GM18909 (cell line): ENCODE measurements at regions not wholly inside any gene's neighbourhood (a gene's known extent, or its start where the extent isn't known, plus 50 kb on each side); places are given as distances from the start of the nearest gene placed in this dataset.
A peak's percentile ranks its signal among the peaks of the same experiment; 100 is the strongest.

ENCODE experiments used
- ATAC-seq: cut with Tn5 transposase; IDR thresholded peaks from one replicate; pipeline ENCODE4 v1.9.1; 2021; ENCODE audit warnings: mild to moderate bottlenecking; ENCODE audit not compliant: unreplicated experiment, poor library complexity

DNA sequence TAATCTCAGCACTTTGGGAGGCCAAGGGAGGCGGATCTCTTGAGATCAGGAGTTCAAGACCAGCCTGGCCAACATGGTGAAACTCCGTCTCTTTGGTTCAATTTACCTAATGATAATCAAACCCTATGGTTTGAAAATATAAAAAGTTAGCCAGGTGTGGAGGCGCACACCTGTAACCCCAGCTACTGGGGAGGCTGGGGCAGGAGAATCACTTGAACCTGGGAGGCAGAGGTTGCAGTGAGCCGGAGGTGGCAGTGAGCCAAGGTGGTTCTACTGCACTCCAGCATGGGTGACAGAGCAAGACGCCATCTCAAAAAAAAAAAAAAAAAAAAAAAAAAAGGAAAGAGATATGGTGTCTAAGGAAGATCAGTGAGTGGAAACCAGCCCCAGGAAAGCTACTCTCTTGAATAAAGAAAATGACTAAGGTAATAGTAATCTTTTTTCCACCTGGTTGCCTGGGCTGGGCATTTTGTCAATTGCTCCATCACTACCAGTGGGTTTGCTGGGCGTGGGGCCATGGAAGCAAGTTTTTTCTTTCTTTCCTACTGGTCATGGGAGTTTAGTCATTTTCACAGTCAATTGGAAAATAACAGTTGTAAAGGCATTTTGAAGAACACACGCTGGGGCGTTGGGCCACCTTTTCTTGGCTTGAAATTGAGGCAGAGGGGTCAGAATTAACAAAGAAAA, 387.6 kb upstream of the RGMA start:
- no peak for ATAC-seq

DNA sequence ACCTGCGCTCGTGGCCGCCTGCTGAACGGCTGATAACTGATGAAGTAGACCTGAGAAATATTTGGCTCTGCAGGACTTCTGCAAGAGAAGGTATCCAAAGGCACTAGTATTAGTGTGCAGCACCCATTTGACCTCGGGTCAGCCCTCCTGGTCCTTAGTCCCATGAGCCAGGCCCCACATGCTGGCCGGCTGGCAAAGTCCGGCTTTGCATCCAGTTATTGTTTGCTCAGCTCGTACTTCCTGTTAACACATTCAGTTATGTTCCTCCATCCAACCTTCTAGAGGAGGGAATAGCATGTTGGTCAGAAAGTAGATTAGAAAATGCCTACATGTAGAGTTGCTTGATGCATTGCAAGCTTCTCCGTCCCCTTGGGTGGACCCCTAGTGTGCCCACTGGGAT, 385.7 kb upstream of the RGMA start:
- ATAC-seq: no peak

DNA sequence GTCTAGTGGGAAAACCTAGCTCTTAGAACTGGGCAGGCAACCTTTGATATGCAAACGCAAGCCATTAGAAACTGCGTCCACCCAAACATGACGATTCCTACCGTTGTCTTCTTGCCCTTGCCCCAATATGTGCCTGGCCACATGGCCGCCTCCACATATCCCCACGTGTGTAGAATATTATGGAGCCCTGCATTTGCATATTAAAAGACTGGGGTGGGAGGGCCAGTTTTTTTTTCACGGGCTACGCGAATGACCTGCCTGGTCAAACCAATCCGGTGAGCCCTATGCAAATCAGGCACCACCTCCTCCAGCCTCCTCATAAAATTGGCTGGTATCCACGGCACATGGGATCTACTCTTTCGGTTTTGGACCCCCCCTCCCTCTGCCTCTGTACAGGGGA, 381.0 kb upstream of the RGMA start:
- ATAC-seq: no peak

DNA sequence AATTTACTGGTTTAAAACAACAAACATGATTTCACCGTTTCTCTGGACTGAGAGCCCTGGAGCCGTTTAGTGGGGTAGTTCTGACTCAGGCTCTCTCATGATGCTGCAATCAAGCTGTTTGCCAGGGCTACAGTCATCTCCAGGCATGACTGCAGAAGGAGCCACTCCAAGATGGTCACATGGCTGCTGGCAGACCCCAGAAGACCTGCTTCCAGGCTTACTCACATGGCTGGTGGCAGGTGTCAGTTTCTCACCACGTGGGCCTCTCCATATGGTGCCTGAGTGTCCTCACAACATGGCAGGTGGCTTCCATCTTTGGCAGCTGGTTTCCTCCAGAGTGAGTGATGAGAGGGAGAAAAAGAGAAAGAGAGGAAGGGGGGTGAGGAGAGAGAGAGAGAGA, 378.3 kb upstream of the RGMA start:
- ATAC-seq: no peak

DNA sequence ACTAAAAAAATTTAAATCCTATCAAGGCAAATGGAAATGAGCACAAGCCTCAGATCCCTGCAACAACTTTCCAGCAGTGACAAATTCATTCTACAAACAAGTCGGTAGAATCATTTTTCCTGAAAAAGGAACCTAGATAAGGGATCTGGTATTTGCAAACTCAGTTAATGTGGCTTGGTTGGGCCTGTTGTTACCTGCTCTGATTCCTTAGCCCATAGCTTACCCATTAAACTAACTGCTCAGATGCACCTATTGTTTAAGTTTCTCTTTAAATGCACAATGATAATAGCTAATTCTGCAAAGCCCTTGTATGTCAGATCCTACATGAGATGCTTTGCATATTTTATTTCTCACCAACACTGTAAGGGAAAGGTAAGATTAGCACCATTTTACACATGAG, 377.4 kb upstream of the RGMA start:
- ATAC-seq: no peak

- ATAC-seq: no peak
These were observed 373.7 kb upstream of the RGMA start for GRCh38 chr15:93462690-93463089.

DNA sequence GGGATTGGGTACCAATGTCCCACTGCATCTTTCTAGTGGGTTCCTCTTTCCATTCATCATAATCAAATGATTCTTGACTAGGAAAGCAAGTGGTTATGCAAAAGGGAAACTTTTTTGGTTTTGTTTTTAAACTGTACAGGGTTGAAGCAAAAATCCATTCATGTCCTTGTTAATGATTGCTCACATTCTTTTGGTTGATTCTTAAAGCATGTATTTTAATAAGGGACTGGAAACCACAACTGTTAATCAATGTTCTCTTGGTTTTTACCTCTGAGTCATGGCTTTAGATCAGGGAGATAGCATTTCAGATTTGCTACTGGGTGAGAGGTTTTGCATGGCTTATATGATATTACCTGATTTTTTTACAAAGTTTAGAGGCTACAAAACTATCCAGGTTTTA, 371.7 kb upstream of the RGMA start:
- peak; percentile 86 for ATAC-seq

DNA sequence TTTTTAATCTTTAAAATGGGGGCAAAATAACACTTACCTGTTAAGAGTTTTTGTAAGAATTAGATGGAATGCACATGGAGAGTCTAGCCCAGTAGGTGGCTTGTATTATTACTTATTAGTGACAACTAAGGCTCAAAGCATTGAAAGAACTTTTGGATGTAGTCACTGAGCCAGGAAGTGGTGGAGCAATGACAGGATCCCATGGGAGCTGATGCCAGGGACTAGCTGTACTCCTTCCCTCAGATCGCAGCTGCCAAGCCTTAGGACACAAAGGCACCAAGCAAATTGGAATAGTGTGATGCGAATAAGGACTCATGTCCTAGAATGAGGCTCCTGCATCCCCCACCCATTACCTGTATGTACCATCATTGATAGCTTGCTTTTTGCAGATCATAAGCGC, 370.4 kb upstream of the RGMA start:
- ATAC-seq: no peak

GRCh38 chr15:93458597-93458996, 369.6 kb upstream of the RGMA start:
- no peak for ATAC-seq

DNA sequence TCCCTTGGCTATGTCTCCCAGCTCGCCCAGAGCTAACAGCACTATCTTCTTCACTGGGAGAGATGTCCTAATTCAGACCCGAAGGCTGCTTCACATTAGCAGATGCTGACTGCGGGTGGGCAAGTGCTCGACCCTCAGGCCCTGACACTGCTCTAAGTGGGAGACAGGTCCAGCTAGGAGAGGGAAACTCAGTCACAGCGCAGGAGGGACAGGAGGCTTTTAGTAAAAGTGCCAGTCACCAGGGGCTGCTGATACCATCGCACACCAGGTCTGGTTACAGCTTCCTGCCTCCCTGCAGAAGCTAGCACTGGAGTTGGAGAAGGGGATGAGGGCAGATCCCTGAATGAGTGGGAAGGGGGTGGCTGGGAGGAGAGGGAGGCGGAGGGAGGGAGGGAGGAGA, 365.8 kb upstream of the RGMA start:
- ATAC-seq: no peak

DNA sequence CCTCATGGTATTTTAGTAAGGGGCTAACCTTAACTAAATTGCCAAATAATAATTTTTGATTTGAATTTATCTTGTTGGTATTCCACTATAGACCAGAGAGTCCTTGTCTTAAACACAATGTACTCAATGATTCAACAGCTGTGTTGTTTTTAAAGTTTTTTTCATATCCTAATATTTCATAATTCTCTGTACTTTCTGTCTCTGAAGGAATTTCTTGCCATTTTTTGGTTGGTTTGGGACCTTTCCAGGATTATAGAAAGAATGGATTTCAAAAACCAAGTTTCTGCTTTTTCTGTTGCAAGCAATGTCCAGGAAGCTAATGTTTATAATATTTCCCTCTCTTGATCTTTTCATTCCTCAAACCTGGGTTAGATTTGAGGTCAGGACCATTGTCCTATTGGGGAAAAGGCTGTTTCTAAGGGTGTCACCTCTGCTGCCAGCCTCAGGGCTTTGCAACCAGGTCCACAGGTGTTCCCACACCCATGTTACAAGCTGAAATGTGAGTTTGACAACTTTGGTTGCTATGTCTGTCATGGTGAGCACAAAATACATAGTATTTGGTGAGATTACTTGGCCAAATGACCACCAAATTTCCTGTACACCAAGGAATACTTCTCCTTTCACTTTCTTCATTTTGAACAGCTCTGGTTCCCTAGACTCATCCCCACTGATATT, 363.7 kb upstream of the RGMA start:
- no peak for ATAC-seq

DNA sequence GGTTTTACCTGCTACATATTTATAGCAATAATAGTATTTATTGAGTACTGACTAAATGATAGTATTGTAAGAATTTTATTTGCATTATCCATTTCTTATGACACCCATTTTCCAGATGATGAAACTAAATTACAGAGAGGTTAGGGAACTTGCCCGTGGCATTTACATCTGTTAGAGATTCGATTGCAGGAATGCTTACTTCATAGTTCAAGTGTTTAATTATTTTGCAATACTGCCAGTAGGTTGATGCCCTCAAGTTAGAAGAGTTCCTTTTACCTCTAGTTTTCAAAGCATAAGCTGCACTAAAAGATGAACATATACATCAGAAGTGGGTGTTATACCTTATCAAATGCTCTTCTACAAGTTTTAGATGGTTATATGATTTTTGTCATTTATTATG, 362.8 kb upstream of the RGMA start:
- ATAC-seq: no peak

DNA sequence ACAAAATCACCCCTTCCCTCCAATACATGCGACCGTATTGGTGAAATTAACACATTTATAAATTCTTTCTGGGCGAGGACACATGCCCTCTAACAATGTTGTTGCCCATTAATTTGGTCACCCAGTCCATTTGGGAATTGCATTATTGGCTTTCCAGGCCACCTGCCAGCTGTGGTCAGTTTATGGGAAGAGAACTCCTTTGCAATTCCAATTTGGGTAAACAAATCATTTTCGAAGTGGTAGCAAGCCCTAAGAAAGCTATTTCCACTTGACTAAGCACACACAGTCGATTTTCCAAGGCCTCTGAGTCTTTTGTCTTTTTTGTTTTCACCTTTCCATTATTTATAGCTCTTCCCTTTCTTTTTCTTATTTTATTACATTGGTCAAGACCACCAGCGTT, 362.3 kb upstream of the RGMA start:
- no peak for ATAC-seq

- ATAC-seq: no peak
These were observed 360.8 kb upstream of the RGMA start for GRCh38 chr15:93449798-93450197.

GRCh38 chr15:93438310-93438709, 349.3 kb upstream of the RGMA start:
- no peak for ATAC-seq

GRCh38 chr15:93432474-93432873, 343.5 kb upstream of the RGMA start:
- no peak for ATAC-seq

DNA sequence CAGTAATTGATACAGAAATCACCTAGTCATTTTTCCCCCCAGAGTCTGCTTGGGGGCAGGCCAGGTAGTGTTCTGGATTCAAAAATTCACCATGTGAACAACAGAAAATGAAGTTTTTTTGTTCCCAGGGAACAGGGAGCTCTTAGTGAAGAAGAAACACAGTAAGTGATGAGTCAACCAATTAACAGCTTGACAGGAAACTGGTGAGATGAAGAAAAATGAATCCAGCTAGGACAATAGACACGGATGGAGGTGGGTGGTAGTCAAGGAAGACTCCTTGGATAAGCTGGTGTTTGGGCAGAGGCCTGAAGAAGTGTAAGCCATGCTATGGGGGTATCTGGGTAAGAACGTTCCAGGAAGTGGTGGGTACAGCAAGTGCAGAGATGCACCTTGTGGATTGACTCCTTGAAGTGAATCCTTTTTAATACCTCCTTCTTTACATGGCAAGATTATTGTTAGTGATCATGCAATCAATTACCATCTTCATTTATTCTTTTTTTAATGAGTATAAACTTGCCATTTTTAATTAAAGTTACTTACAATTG, 339.9 kb upstream of the RGMA start:
- ATAC-seq: no peak

GRCh38 chr15:93428150-93428549, 339.1 kb upstream of the RGMA start:
- ATAC-seq: no peak

DNA sequence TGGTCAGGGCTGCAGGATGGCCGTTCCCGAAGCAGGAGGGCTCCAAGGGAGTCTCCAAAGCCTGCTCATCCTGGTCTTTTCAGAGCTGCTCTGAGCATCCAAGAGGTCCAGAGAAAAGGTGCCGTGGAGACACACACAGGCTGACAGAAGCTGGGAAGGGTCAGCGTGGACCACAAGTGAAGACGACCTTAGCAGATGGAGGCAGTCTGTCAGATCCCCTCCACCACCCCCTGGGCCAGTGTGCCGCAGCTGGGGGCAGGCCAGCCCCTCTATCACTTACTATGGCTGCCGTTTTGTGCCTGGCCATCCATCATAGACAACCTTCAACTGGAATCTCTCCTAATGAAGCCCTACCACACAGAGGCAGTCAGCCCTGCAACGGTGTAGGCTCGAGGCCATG, 335.1 kb upstream of the RGMA start:
- ATAC-seq: no peak

DNA sequence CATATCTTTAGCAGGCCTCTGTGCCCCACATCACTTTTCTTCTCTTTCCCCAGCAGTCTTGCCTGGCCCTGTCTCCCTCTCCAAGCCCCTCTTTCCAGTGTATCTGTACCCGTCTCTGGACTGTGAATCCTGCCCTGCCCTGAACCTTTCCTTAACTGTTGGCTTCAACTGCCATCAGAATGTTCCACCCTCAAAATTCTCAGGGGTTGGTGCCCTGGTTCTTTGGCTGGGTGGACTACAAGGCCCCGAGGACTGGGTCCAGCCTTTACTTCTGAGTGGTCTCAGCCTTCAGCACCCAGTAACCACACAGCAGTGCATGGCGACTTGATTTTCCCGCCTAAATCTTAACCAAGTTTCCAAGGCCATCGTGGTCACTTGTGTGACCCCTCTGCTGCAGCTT, 333.5 kb upstream of the RGMA start:
- ATAC-seq: no peak

DNA sequence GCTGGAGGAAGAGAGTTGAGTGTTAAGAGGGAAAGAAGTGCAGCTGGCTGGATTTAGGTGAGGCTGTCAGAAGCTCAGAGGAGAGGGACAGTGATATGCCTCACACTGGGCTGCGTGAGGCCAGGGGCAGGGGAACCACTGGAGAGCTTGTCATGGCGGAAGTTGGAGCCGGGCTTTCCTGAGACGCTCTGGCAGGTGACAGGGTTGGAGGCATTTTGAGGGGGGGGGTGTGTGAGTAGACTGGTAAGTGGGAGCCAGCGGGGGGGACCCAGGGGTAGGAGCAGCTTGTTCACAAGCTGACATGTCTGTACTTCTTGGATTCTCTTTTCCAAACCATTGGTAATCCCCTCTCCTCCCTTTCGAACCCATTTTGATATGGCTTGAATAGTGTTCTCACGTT, 331.5 kb upstream of the RGMA start:
- ATAC-seq: no peak

DNA sequence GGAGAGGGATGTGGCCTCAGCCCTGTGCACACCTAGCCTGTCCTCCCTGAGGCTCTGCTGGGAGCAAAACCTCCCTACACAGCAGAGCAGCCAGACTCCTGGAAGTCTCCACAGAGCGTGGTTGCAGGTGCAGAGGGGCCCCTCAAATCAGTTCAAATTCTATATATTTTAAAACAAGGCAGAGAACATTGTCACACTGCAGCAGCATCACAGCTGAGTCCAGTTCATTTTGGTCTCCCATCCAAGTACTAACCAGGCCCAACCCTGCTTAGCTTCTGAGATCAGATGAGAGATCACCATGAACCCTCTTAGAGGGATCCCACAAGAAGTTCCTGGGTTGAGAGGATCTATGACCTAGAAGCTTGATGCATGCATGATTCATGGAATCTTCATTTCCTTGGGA, 331.0 kb upstream of the RGMA start:
- ATAC-seq: no peak
